GM11168 (cell line): ENCODE measurements at regions not wholly inside any gene's neighbourhood (a gene's known extent, or its start where the extent isn't known, plus 50 kb on each side); places are given as distances from the start of the nearest gene placed in this dataset.

Experiments used
- in situ Hi-C: fragments of 300-500 bp; cut with MboI; formaldehyde crosslinking; loops from one replicate; pipeline ENCODE4 v1.12.0; 2022; ENCODE audit warnings: low sequenced_read_pairs; ENCODE audit not compliant: unreplicated experiment

DNA sequence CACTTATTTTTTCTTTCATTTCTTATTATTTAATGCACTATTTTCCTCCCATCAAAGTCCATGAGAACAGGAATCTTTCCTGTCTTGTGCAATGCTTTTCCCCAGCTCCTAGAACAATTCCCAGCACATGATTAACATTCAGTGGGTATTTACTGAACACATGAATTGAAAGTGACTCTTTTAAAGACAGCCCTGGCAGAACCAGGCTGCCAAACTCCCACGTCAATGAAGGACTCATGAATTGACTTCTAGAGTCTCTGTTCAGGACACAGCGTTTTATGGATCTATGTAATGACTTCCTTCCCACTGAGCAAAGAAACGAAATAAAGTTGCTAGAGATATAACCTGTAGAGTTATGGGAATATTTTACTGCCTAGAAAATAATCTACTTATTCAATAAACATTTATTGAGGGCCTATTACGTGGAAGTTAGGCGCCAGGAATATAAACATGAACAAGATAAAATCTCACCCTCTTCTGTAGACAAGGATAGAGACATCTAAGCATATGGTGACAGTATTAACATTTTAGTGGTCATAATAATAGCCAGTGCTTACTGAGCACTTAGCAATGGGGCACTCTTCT, 485.9 kb upstream of the KLF4 start:
- in situ Hi-C loops, result no loop called here

DNA sequence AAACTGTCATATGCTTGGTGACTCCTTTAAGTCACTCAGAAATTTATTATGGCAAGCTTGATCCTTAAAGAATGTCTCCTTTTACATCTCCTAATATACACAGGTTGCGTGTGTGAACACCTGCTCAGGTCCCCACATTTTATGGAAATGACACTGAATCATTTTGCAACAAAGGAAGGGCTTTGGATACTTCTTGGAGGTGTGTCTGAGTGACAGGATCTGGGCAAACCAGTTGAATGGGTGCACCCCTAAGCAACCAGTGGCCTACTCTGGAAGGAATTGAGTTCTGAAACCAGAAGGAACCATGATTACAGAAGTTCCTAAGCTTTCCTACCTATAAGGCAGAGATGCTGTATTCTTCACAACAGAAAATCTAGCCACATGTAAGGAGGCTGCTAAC, 483.9 kb upstream of the KLF4 start:
- in situ Hi-C loops, result no loop called here

DNA sequence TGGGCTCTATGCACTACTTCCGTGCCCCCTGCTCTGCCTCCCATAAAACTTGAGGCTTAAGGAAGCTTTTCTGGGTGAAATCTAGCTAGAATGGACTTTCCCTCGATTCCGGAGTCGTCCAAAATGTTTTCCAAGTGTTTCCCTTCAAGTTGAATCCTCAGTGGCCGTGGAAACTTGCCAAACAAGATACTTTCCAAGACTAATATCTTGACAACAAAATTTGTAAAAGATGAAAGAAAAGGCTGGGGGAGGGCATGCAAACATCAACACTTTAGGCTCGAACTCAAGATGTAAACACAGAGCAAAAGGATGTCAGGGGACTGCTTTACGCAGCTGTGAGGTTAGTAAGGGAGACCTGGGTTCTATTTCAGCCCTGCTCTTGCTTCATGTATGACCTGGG, 482.8 kb upstream of the KLF4 start:
- in situ Hi-C loops, result no loop called here

- in situ Hi-C loops, result no loop called here
These were observed 481.7 kb upstream of the KLF4 start for GRCh38 chr9:107971241-107971640.

- in situ Hi-C loops, result no loop called here
These were observed 481.2 kb upstream of the KLF4 start for GRCh38 chr9:107970726-107971125.

DNA sequence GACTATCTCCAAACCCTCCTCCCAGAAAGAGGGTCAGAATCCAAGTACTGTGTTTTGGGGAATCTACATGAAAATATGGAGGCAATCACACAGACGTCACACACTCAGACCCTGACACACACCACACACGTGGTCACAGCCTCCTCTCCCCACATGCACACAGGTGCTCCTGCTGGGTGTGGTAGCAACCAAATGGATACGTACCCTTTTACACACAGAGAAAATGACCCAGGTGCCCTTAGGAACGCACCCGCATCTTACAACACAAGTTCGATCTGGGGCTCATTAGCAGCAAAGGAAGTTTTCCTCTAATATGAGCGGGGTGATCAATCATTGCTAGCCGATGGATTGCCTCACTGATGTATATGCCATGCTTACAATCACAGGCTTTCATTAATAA, 480.2 kb upstream of the KLF4 start:
- in situ Hi-C loops, result no loop called here

- in situ Hi-C loops, result no loop called here
These were observed 479.6 kb upstream of the KLF4 start for GRCh38 chr9:107969141-107969540.

DNA sequence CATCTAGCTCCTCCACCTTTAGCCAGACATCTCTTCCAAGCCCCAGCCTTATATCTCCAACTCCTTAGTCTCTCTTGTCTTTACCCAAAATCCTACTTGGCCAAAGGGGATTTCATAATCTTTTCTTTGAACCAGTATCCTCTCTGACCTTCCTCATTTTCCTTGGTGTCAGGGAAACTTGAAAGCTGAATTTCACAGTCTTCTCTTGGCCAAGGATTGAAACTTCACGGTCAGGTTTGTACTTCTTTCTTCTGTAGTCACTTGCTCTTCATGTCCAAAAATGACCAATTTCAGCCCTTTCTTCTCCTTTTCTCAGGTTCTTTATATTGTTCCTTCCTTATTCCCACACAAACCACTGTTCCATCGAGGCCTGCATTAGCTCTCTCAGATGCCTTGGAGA, 473.7 kb upstream of the KLF4 start:
- in situ Hi-C loops, result no loop called here

DNA sequence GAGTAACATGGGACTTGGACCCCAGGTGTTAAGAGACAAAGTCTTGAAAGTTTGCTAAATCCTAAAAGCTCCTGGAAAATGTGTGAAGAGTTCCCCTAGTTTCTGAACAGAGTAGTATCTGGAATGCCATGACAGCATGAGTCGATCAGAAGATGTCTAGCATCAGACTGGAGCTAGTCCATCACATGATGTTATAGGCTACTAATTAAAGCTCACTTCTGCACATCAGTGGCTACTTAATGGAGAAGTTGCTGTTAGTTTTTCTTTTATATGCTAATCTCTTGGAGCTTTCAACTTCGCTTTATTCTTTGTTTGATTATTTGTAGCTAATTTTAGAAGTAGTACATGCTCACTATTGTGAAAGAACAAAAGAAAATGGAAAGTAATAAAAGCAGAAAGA, 471.3 kb upstream of the KLF4 start:
- in situ Hi-C loops, result no loop called here

DNA sequence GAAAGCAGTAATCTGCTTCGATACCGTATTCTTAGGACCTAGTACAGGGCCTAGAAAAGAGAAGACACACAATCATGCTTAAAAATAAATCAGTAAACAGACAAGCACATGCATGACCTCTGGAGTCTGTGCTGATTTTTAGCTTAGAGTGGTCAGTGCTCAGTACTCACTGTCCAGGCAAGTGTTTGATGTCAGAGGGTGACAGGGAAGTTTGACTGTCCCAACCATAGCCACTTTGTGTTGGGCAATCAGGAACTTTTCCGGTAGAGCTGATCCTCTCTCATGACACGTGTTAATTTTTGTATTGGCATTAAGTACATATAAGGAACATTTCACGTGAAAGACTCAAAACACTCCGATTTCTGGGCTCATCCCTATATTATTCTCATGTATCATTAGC, 464.7 kb upstream of the KLF4 start:
- in situ Hi-C loops, result no loop called here

DNA sequence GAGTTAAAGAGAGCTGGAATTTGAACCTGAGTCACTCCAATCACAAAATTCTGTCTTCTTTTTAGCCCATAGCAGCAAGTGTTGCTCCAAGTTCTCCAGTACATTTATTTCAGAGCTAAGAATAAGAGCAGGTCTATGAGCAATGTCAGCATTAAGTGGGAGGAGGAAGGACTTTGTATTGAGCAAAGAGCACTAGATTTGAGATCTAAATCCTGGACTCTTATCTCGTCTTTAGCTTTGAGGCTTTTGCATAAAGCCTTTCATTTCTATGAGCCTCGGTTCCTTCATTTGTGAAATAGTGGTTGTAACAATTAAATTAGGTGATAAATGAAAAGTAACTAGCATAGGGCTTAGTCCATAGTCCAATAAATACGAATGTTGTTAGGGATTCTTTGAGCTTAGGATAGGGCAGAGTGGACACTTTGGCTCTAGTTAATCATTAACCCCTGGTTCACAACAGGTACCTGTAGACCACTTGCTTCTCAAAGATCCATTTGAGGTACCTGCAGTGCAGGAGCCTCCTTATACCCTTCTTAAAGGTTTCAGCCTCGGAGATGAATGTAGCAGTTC, 464.1 kb upstream of the KLF4 start:
- in situ Hi-C loops, result no loop called here

- in situ Hi-C loops, result no loop called here
These were observed 463.2 kb upstream of the KLF4 start for GRCh38 chr9:107952773-107953172.

- in situ Hi-C loops, result no loop called here
These were observed 461.9 kb upstream of the KLF4 start for GRCh38 chr9:107951511-107951910.

DNA sequence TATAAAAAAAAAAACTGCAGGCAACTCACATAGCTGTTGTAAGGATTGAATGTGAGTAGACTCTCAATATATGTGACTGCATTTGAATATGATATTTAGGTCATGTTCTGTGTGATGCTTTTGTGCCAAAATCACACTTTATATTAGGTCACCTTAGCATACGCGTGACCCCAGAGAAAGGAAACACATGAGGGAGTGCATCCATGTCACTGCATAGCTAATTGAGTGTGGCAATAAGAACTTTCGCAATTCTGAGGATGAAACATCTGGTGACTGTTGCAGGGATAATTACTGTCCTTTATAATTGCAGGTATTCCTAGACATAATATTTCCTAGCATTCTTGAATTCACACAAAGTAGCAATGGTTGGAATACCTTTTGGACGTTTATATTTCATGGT, 459.5 kb upstream of the KLF4 start:
- in situ Hi-C loops, result no loop called here

GRCh38 chr9:107948601-107949000, 459.0 kb upstream of the KLF4 start:
- in situ Hi-C loops, result no loop called here

- in situ Hi-C loops, result no loop called here
These were observed 458.5 kb upstream of the KLF4 start for GRCh38 chr9:107948086-107948485.

DNA sequence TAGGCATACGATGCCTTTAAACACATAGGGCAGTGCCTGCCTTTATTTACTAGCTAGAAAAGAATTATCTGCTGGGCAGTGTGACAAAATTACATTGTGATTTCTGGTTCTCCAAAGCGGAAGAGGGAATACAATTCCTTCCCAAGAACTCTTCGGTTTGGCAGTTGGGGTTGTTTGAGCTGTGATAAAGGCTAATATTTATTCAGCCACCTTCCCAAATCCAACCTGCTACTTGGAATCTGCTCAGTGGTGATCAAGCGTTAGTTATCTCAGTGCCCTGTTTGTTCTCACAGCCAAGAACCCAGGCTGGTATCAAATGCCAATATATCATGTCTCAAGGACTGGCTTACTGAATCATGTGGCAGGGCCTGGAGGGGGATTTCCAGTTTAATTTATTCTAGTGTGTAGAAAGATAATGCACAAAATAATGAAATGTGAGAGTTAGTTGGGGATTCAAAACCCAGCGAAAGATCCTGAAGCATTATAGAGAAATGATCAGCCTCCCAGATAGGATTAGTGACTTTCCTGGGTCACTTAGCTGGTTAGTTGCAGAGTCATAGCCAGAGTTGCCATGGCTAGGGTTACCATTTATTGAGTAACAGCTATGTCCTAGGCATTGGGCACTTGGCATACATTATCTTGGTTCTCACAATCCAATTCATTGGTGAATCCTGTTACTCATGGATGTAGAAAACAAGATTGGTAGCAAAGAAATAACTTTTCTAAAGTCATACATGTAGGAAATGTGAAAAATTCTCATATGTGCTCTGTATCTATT, 457.0 kb upstream of the KLF4 start:
- in situ Hi-C loops, result no loop called here

- in situ Hi-C loops, result no loop called here
These were observed 456.4 kb upstream of the KLF4 start for GRCh38 chr9:107945961-107946360.

DNA sequence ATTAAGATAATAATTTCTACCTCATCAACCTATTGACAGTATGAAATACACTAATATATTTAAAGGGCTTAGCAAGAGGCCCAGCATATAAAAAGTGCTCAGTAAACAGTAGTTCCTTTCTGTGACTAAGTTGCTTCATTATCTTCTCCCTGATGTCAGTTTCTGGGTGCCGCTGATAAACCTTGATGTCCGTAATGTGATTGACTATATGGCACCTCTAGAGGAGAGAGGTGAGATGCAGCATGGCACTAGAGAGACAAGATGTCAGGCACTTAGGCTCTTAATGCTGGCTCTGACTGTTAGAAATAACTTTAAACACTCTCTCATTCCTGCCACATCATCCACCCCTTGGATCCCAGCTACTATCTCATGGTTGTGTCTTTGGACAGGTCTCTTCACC, 455.9 kb upstream of the KLF4 start:
- in situ Hi-C loops, result no loop called here

DNA sequence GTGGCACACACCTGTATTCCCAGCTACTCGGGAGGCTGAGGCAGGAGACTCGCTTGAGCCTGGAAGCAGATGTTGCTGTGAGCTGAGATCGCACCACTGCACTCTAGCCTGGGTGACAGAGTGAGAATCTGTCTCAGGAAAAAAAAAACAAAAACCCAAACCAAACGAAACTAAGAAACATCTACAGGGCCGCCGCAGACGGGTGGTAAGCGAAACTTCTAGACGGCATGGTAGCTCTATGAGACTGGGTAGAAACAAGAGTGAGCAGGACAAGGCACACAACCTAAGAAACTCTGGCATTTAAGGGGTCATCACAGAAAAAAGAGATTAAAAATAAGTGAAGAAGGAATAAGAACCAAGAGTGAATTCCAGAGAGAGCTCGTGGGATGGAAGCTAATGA, 454.8 kb upstream of the KLF4 start:
- in situ Hi-C loops, result no loop called here

DNA sequence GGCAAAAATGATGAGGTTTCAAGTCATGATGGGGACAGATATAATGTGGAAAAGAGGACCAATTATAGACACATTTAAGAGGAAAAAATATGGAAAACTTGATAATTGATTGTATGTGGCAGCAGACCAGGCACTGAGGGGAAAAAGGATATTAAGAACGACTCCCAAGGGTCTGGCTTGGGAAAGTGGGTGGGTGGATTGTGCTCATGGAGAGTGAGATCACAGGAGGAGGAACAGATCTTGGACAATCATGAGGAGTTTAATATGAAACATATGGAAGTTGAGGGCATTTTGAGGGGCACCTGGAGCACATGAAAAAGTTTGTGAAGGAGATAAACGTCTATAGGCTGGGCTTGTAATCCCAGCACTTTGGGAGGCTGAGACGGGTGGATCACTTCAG, 454.3 kb upstream of the KLF4 start:
- in situ Hi-C loops, result no loop called here

DNA sequence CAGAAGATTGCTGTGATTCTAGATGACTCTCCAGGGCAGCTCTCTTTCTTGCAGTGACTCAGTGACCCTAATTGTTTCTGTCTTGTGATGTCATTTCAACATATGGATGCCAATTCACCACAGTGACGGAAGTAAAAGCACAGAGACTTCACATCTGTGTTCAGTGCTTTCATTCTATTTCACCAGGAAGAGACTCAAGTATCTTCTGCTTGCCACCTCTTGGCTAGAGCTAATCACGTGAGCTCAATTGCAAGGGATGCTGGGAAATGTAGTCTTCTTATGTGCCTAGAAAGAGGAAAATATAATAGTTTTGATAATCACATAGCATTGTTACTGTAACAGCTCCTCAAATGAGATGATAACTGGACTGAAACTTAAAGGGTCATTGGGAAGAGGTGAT, 453.3 kb upstream of the KLF4 start:
- in situ Hi-C loops, result no loop called here
